ENCODE measurements at regions not wholly inside any gene's neighbourhood (a gene's known extent, or its start where the extent isn't known, plus 50 kb on each side); places are given as distances from the start of the nearest gene placed in this dataset.

DNA sequence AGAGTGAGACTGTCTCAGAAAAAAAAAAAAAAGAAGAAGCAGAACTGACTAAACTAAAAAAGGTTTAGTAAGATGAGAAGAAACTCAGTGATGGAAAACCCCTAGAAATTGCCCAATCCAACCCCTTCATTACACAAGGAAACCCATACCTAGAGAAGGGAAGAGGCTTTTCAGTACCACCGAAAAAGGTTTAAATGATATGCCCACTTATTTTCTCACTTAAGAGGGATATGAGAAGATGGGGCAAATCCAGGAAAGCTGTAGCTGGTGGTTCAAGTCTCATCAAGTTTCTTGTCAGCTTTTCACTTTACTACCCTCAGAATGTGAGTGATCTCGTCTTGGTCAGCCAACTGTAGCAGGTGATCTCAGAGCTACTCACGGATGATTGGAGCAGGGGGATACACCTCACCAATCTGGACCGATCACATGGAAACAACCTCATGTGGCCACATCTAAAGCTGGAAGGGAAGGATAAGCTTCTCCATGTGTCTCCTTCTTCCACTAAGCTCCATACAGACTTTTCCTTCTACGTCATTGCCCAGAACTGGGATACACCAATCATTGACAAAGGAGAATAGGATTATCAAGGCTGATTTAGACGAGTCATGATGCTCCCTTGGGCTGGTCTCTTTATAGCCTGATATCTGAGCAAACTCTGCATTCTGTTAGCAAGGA is 126.7 kb upstream of the POU3F1 start:
- Mint-ChIP-seq H3K27ac (ENCODE audit: low read depth, unreplicated experiment) (no peak overlapping the region), H3K9me3 (ENCODE audit: unreplicated experiment) (no peaks in the 10 kb centered on the region), H3K4me1 (ENCODE audit: insufficient read depth, unreplicated experiment) (no peaks in the 10 kb centered on the region), H3K36me3 (ENCODE audit: insufficient read depth, unreplicated experiment) (no peaks in the 10 kb centered on the region), H3K27me3 (ENCODE audit: insufficient read depth, unreplicated experiment) (no peaks in the 10 kb centered on the region), H3K4me3 (ENCODE audit: unreplicated experiment) (no peak overlapping the region)
- DNase-seq (ENCODE audit: unreplicated experiment) = no peak
- ChIA-PET POLR2A (interaction anchor here (0.9 kb wide), 1 partner anchor 10 kb away, joined by 3 read pairs; no protein-coding TSS in a partner anchor), CTCF (interaction anchor here (0.6 to 0.7 kb wide), 3 partner anchors 47 to 634 kb away, joined by 3 read pairs; no protein-coding TSS in a partner anchor)
- BruUV-seq (replicated peaks) = no TSS peak
- intact Hi-C loops (cut with micrococcal nuclease) = no loop called here
- TF ChIP-seq, protein P1, sequence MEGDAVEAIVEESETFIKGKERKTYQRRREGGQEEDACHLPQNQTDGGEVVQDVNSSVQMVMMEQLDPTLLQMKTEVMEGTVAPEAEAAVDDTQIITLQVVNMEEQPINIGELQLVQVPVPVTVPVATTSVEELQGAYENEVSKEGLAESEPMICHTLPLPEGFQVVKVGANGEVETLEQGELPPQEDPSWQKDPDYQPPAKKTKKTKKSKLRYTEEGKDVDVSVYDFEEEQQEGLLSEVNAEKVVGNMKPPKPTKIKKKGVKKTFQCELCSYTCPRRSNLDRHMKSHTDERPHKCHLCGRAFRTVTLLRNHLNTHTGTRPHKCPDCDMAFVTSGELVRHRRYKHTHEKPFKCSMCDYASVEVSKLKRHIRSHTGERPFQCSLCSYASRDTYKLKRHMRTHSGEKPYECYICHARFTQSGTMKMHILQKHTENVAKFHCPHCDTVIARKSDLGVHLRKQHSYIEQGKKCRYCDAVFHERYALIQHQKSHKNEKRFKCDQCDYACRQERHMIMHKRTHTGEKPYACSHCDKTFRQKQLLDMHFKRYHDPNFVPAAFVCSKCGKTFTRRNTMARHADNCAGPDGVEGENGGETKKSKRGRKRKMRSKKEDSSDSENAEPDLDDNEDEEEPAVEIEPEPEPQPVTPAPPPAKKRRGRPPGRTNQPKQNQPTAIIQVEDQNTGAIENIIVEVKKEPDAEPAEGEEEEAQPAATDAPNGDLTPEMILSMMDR (IDR thresholded peaks at IDR 0.05; ENCODE audit: unreplicated experiment) = no peak

DNA sequence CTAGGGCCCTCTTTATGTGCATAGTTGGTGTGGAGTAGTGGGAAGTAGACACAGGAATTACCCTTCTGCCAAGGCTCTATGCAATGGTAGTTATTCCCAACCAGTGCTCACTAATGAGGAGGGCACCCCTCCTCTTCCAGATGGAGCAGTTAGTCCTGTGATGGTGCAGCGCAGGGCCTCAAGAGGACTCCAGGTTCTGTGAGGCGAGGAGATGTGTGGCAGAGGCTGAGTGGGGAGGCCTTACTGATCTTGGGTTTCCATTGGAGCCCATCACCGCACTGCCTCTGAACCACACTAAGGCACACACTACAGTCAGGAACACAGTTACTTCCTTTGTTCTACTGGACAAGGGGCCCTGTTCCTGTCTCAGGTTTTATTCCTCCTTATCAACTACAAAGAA is 122.5 kb upstream of the POU3F1 start:
- H3K4me3 Mint-ChIP-seq (ENCODE audit: unreplicated experiment) = no peak overlapping the region
- CTCF ChIA-PET = no interaction called here
- TF ChIP-seq, protein P1 (IDR thresholded peaks at IDR 0.05; ENCODE audit: unreplicated experiment) = no peak

DNA sequence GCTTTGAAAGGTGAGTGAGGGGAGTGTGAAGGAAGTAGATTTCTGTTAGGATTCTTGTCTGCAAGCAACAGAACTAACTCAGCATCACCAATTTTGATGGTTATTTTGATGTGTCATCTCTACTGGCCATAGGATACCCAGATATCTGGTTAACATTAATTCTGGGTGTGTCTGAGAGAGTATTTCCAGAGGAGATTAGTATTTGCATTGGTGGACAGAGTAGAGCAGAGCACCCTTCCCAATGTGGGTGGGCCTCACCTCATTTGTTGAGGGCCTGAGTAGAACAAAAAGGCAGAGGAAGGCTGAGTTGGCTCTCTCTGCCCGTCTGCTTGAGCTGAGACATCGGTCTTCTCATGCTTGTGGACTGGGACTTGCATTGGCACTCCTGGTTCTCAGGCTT is 121.8 kb upstream of the POU3F1 start:
- no peaks in the 10 kb centered on the region for H3K9me3 Mint-ChIP-seq (ENCODE audit: unreplicated experiment)
- BruUV-seq (replicated peaks) = no TSS peak
- POLR2A ChIA-PET = no interaction called here

More for the DNA sequence above, 122.5 kb upstream of the POU3F1 start:
- Mint-ChIP-seq H3K36me3 (ENCODE audit: insufficient read depth, unreplicated experiment) (no peaks in the 10 kb centered on the region), H3K27ac (ENCODE audit: low read depth, unreplicated experiment) (no peak overlapping the region), H3K27me3 (ENCODE audit: insufficient read depth, unreplicated experiment) (peaks cover 17% of the 10 kb centered on the region), H3K4me1 (ENCODE audit: insufficient read depth, unreplicated experiment) (no peaks in the 10 kb centered on the region), H3K9me3 (ENCODE audit: unreplicated experiment) (no peaks in the 10 kb centered on the region)
- POLR2A ChIA-PET = no interaction called here
- BruUV-seq (replicated peaks) = no TSS peak
- no peak for DNase-seq (ENCODE audit: unreplicated experiment)
- intact Hi-C loops (cut with micrococcal nuclease) = no loop called here

DNA sequence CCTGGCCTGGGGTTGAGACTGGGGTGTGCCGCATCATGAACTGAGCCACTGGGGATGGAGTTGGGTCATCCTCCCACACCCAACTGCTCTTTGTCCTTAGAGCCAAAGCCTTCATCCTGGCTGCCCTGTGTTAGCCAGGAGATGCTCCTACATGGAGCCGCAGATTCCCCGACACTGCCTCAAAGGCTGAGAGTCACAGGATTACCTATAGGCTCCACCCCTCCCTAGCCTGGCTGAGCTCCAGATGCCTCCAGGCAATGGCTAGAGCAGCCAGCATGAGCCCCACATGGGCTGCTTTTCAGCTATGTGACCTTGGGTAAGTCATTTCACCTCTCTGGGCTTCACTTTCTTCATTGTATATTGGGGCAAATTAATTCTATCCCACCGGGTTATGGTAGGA is 119.9 kb upstream of the POU3F1 start:
- TF ChIP-seq, protein P1 (IDR thresholded peaks at IDR 0.05; ENCODE audit: unreplicated experiment) = no peak
- DNase-seq (ENCODE audit: unreplicated experiment) = peak; percentile 26
- intact Hi-C loops (cut with micrococcal nuclease) = no loop called here
- Mint-ChIP-seq H3K9me3 (ENCODE audit: unreplicated experiment) (no peaks in the 10 kb centered on the region), H3K4me3 (ENCODE audit: unreplicated experiment) (no peak overlapping the region), H3K36me3 (ENCODE audit: insufficient read depth, unreplicated experiment) (no peaks in the 10 kb centered on the region), H3K27ac (ENCODE audit: low read depth, unreplicated experiment) (no peak overlapping the region), H3K27me3 (ENCODE audit: insufficient read depth, unreplicated experiment) (peaks cover 19% of the 10 kb centered on the region), H3K4me1 (ENCODE audit: insufficient read depth, unreplicated experiment) (no peaks in the 10 kb centered on the region)
- BruUV-seq (replicated peaks) = no TSS peak
- CTCF ChIA-PET = no interaction called here
- POLR2A ChIA-PET = no interaction called here

More for the DNA sequence above, 121.8 kb upstream of the POU3F1 start:
- TF ChIP-seq, protein P1 (IDR thresholded peaks at IDR 0.05; ENCODE audit: unreplicated experiment) = no peak
- CTCF ChIA-PET = no interaction called here
- Mint-ChIP-seq H3K4me3 (ENCODE audit: unreplicated experiment) (no peak overlapping the region), H3K27me3 (ENCODE audit: insufficient read depth, unreplicated experiment) (peaks cover 19% of the 10 kb centered on the region), H3K36me3 (ENCODE audit: insufficient read depth, unreplicated experiment) (no peaks in the 10 kb centered on the region), H3K4me1 (ENCODE audit: insufficient read depth, unreplicated experiment) (no peaks in the 10 kb centered on the region), H3K27ac (ENCODE audit: low read depth, unreplicated experiment) (no peak overlapping the region)
- intact Hi-C loops (cut with micrococcal nuclease) = no loop called here
- DNase-seq (ENCODE audit: unreplicated experiment) = no peak
